ENCODE measurements at regions not wholly inside any gene's neighbourhood (a gene's known extent, or its start where the extent isn't known, plus 50 kb on each side); places are given as distances from the start of the nearest gene placed in this dataset.
A peak's percentile ranks its signal among the peaks of the same experiment; 100 is the strongest.

- peak; percentile 53 for TF ChIP-seq CTCF (IDR thresholded peaks at IDR 0.05; ENCODE audit: low read length)
- no peak for TF ChIP-seq EZH2 (IDR thresholded peaks at IDR 0.05; ENCODE audit: borderline replicate concordance, low read length)
Measured at GRCh38 chr2:80852079-80852807, 547.7 kb upstream of the LRRTM1 start.
